Adipocyte (in vitro differentiated cells): ENCODE measurements at regions not wholly inside any gene's neighbourhood (a gene's known extent, or its start where the extent isn't known, plus 50 kb on each side); places are given as distances from the start of the nearest gene placed in this dataset.
A peak's percentile ranks its signal among the peaks of the same experiment; 100 is the strongest.

Experiments
- DNase-seq: peaks from one replicate; pipeline ENCODE4 v3.0.0-alpha.2; 2015; ENCODE audit warnings: low read depth
- H3K27me3 ChIP-seq: replicated peaks from 2 replicates; pipeline ENCODE4 v1.7.0; 2013; ENCODE audit warnings: mild to moderate bottlenecking, low read length, moderate library complexity; ENCODE audit not compliant: control insufficient read depth, insufficient read depth
- H3K36me3 ChIP-seq: 2 replicates; pipeline ENCODE4 v1.7.0; 2013; ENCODE audit warnings: low read length, mild to moderate bottlenecking, moderate library complexity; ENCODE audit not compliant: control insufficient read depth, insufficient read depth, severe bottlenecking
- H3K4me1 ChIP-seq: 2 replicates; pipeline ENCODE4 v1.7.0; 2013; ENCODE audit warnings: mild to moderate bottlenecking, low read length, moderate library complexity; ENCODE audit not compliant: control insufficient read depth, insufficient read depth
- H3K4me3 ChIP-seq: 2 replicates; pipeline ENCODE4 v1.7.0; 2013; ENCODE audit warnings: mild to moderate bottlenecking, low read length, moderate library complexity
- H3K9ac ChIP-seq: 2 replicates; pipeline ENCODE4 v1.7.0; 2013; ENCODE audit warnings: mild to moderate bottlenecking, low read length, moderate library complexity
- H3K9me3 ChIP-seq: 2 replicates; pipeline ENCODE4 v1.7.0; 2013; ENCODE audit warnings: mild to moderate bottlenecking, low read length, moderate library complexity; ENCODE audit not compliant: control insufficient read depth

GRCh38 chr10:3873728-3874461 lies 88.9 kb upstream of the KLF6 start:
- H3K36me3 ChIP-seq, result no peaks in the 10 kb centered on the region
- H3K4me1 ChIP-seq, result peaks cover 18% of the 10 kb centered on the region
- H3K9ac ChIP-seq, result no peak overlapping the region
- no peaks in the 10 kb centered on the region for H3K9me3 ChIP-seq
- H3K4me3 ChIP-seq, result no peak overlapping the region
- peak; percentile 70 for DNase-seq
- H3K27me3 ChIP-seq, result no peaks in the 10 kb centered on the region

GRCh38 chr10:3872712-3873329 lies 87.8 kb upstream of the KLF6 start:
- Histone ChIP-seq H3K4me1 (peaks cover 23% of the 10 kb centered on the region), H3K9me3 (no peaks in the 10 kb centered on the region), H3K27me3 (no peaks in the 10 kb centered on the region)

GRCh38 chr10:3871424-3871996 lies 86.5 kb upstream of the KLF6 start:
- Histone ChIP-seq H3K4me3 (no peak overlapping the region), H3K36me3 (no peaks in the 10 kb centered on the region), H3K4me1 (peaks cover 12% of the 10 kb centered on the region), H3K27me3 (no peaks in the 10 kb centered on the region), H3K9me3 (no peaks in the 10 kb centered on the region), H3K9ac (no peak overlapping the region)
- no peak for DNase-seq

More at GRCh38 chr10:3872712-3873329, 87.8 kb upstream of the KLF6 start:
- Histone ChIP-seq H3K9ac (no peak overlapping the region), H3K4me3 (no peak overlapping the region), H3K36me3 (no peaks in the 10 kb centered on the region)
- no peak for DNase-seq

GRCh38 chr10:3869036-3869435 lies 84.0 kb upstream of the KLF6 start:
- H3K9me3 ChIP-seq, result no peaks in the 10 kb centered on the region
- no peaks in the 10 kb centered on the region for H3K27me3 ChIP-seq
- H3K36me3 ChIP-seq, result no peaks in the 10 kb centered on the region
- no peak overlapping the region for H3K4me3 ChIP-seq
- peaks cover 12% of the 10 kb centered on the region for H3K4me1 ChIP-seq
- DNase-seq, result no peak
- no peak overlapping the region for H3K9ac ChIP-seq

GRCh38 chr10:3868271-3868664 lies 83.3 kb upstream of the KLF6 start:
- Histone ChIP-seq H3K27me3 (no peaks in the 10 kb centered on the region), H3K4me3 (no peak overlapping the region), H3K9ac (no peak overlapping the region), H3K4me1 (peaks cover 12% of the 10 kb centered on the region), H3K36me3 (no peaks in the 10 kb centered on the region), H3K9me3 (no peaks in the 10 kb centered on the region)
- DNase-seq, result no peak

GRCh38 chr10:3867454-3868270 lies 82.7 kb upstream of the KLF6 start:
- H3K4me1 ChIP-seq, result peaks cover 12% of the 10 kb centered on the region
- no peaks in the 10 kb centered on the region for H3K27me3 ChIP-seq
- no peak overlapping the region for H3K9ac ChIP-seq
- H3K9me3 ChIP-seq, result no peaks in the 10 kb centered on the region
- no peak for DNase-seq
- H3K36me3 ChIP-seq, result no peaks in the 10 kb centered on the region
- H3K4me3 ChIP-seq, result no peak overlapping the region

- Histone ChIP-seq H3K4me1 (peaks cover 15% of the 10 kb centered on the region), H3K36me3 (no peaks in the 10 kb centered on the region), H3K27me3 (no peaks in the 10 kb centered on the region), H3K9ac (no peak overlapping the region), H3K9me3 (no peaks in the 10 kb centered on the region), H3K4me3 (no peak overlapping the region)
- no peak for DNase-seq
Observed at GRCh38 chr10:3866332-3866731, 81.3 kb upstream of the KLF6 start.

- H3K4me1 ChIP-seq, result peaks cover 22% of the 10 kb centered on the region
- no peak overlapping the region for H3K4me3 ChIP-seq
- no peaks in the 10 kb centered on the region for H3K36me3 ChIP-seq
- no peaks in the 10 kb centered on the region for H3K9me3 ChIP-seq
- H3K9ac ChIP-seq, result no peak overlapping the region
- DNase-seq, result no peak
- no peaks in the 10 kb centered on the region for H3K27me3 ChIP-seq
Observed at GRCh38 chr10:3865565-3865964, 80.6 kb upstream of the KLF6 start.

- DNase-seq, result no peak
- Histone ChIP-seq H3K9ac (peak overlapping the region; percentile 57), H3K4me3 (no peak overlapping the region), H3K4me1 (peaks cover 13% of the 10 kb centered on the region), H3K9me3 (no peaks in the 10 kb centered on the region), H3K27me3 (no peaks in the 10 kb centered on the region), H3K36me3 (no peaks in the 10 kb centered on the region)
Observed at GRCh38 chr10:3861795-3862194, 76.8 kb upstream of the KLF6 start.

GRCh38 chr10:3858051-3858845 lies 73.2 kb upstream of the KLF6 start:
- DNase-seq, result no peak
- H3K9ac ChIP-seq, result no peak overlapping the region
- no peaks in the 10 kb centered on the region for H3K9me3 ChIP-seq
- H3K36me3 ChIP-seq, result no peaks in the 10 kb centered on the region
- no peaks in the 10 kb centered on the region for H3K27me3 ChIP-seq
- no peak overlapping the region for H3K4me3 ChIP-seq
- H3K4me1 ChIP-seq, result peaks cover 20% of the 10 kb centered on the region
